Stomach (tissue), 4 donors: ENCODE measurements at regions not wholly inside any gene's neighbourhood (a gene's known extent, or its start where the extent isn't known, plus 50 kb on each side); places are given as distances from the start of the nearest gene placed in this dataset.

Source experiments
- POLR2A ChIP-seq, 4 donors: fragments of 450-650 bp; IDR thresholded peaks; one replicate each; pipeline ENCODE4 v1.6.1; 2016; ENCODE audit warnings: antibody characterized with exemption in 4 of 4, control low read depth in 2 of 4, mild to moderate bottlenecking in 1 of 4, moderate library complexity in 1 of 4
- POLR2AphosphoS5 ChIP-seq, 3 donors: sonication (generic); formaldehyde crosslinking; IDR thresholded peaks; one replicate each; pipeline ENCODE4 v1.6.1; 2016; ENCODE audit warnings: antibody characterized with exemption in 3 of 3
- TF ChIP-seq, protein P1 (sequence below), 7 experiments: fragments of 450-650 bp in 4 of 7; fragments of 200-600 bp in 3 of 7; sonication (generic) in 3 of 7; IDR thresholded peaks; one replicate each; pipeline ENCODE4 v1.5.1; 2016 to 2019; ENCODE audit warnings: antibody characterized with exemption in 7 of 7, control low read depth in 2 of 7, mild to moderate bottlenecking in 1 of 7

DNA sequence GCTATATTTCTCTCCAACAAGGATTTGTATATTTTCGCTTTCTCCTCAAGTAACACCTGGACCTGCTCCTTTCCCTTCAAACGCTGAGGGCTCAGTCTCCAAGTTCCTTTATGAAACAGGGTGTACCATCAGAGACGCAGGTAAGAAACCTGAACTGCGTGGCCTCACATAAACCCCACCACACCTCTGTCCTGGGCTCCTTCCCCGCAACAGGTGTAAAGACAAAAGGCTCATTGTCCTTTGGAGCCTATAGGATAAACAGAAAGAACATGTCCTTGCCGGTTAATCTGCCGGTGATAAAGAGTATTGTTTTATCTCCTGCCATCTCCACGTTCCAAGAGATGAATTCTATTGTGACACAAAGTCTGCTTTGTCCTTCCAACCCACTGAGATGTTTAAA, 111.8 kb upstream of the ADAMTS9 start:
- no peak for TF ChIP-seq POLR2A (IDR thresholded peaks at IDR 0.05)
- TF ChIP-seq, protein P1, sequence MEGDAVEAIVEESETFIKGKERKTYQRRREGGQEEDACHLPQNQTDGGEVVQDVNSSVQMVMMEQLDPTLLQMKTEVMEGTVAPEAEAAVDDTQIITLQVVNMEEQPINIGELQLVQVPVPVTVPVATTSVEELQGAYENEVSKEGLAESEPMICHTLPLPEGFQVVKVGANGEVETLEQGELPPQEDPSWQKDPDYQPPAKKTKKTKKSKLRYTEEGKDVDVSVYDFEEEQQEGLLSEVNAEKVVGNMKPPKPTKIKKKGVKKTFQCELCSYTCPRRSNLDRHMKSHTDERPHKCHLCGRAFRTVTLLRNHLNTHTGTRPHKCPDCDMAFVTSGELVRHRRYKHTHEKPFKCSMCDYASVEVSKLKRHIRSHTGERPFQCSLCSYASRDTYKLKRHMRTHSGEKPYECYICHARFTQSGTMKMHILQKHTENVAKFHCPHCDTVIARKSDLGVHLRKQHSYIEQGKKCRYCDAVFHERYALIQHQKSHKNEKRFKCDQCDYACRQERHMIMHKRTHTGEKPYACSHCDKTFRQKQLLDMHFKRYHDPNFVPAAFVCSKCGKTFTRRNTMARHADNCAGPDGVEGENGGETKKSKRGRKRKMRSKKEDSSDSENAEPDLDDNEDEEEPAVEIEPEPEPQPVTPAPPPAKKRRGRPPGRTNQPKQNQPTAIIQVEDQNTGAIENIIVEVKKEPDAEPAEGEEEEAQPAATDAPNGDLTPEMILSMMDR (IDR thresholded peaks at IDR 0.05), result no peak
- no peak for TF ChIP-seq POLR2AphosphoS5 (IDR thresholded peaks at IDR 0.05)
